Suprapubic skin (tissue), 3 donors: ENCODE measurements at regions not wholly inside any gene's neighbourhood (a gene's known extent, or its start where the extent isn't known, plus 50 kb on each side); places are given as distances from the start of the nearest gene placed in this dataset.

Experiments
- POLR2A ChIP-seq, 2 donors: fragments of 450-650 bp; IDR thresholded peaks; one replicate each; pipeline ENCODE4 v1.6.1; 2017; ENCODE audit warnings: antibody characterized with exemption in 2 of 2, mild to moderate bottlenecking in 2 of 2, moderate library complexity in 2 of 2
- TF ChIP-seq, protein P1 (sequence below), 2 donors: fragments of 200-600 bp in 1 of 2; fragments of 450-650 bp in 1 of 2; sonication (generic) in 1 of 2; IDR thresholded peaks; one replicate each; pipeline ENCODE4 v1.5.1; 2016 to 2019; ENCODE audit warnings: antibody characterized with exemption in 2 of 2, mild to moderate bottlenecking in 1 of 2, moderate library complexity in 1 of 2

DNA sequence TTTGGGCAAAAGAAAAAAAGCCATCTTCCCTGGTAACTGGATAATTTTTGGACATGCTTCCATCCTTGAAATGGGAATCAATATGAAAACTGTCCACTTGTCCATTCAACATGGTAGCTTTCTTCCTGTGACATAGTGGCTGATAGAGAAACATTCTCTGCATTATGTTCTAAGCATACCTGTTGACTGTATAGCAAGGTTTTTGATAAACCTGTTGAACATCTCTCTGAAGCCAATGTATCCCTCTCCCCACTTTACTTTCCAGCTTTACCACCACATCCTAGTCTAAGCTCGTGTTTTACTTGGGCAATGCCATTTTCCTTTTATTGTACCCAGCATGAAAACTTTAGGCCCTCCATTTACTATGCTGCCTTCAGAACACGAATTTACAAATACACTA lies 630.1 kb downstream of the TOX3 start:
- TF ChIP-seq, protein P1, sequence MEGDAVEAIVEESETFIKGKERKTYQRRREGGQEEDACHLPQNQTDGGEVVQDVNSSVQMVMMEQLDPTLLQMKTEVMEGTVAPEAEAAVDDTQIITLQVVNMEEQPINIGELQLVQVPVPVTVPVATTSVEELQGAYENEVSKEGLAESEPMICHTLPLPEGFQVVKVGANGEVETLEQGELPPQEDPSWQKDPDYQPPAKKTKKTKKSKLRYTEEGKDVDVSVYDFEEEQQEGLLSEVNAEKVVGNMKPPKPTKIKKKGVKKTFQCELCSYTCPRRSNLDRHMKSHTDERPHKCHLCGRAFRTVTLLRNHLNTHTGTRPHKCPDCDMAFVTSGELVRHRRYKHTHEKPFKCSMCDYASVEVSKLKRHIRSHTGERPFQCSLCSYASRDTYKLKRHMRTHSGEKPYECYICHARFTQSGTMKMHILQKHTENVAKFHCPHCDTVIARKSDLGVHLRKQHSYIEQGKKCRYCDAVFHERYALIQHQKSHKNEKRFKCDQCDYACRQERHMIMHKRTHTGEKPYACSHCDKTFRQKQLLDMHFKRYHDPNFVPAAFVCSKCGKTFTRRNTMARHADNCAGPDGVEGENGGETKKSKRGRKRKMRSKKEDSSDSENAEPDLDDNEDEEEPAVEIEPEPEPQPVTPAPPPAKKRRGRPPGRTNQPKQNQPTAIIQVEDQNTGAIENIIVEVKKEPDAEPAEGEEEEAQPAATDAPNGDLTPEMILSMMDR (IDR thresholded peaks at IDR 0.05) = no peak
- TF ChIP-seq POLR2A (IDR thresholded peaks at IDR 0.05) = no peak
